ENCODE measurements at regions not wholly inside any gene's neighbourhood (a gene's known extent, or its start where the extent isn't known, plus 50 kb on each side); places are given as distances from the start of the nearest gene placed in this dataset.

GRCh38 chr12:131380965-131381705, 329.8 kb upstream of the SFSWAP start:
- no peaks in the 10 kb centered on the region for H3K27me3 ChIP-seq (ENCODE audit: insufficient read depth, poor library complexity, severe bottlenecking)
- TF ChIP-seq SPI1 (IDR thresholded peaks at IDR 0.05; ENCODE audit: borderline replicate concordance, low read depth), result no peak
- TF ChIP-seq CTCF (IDR thresholded peaks at IDR 0.05; ENCODE audit: insufficient read depth, low read length), result no peak
- TF ChIP-seq, protein P1, sequence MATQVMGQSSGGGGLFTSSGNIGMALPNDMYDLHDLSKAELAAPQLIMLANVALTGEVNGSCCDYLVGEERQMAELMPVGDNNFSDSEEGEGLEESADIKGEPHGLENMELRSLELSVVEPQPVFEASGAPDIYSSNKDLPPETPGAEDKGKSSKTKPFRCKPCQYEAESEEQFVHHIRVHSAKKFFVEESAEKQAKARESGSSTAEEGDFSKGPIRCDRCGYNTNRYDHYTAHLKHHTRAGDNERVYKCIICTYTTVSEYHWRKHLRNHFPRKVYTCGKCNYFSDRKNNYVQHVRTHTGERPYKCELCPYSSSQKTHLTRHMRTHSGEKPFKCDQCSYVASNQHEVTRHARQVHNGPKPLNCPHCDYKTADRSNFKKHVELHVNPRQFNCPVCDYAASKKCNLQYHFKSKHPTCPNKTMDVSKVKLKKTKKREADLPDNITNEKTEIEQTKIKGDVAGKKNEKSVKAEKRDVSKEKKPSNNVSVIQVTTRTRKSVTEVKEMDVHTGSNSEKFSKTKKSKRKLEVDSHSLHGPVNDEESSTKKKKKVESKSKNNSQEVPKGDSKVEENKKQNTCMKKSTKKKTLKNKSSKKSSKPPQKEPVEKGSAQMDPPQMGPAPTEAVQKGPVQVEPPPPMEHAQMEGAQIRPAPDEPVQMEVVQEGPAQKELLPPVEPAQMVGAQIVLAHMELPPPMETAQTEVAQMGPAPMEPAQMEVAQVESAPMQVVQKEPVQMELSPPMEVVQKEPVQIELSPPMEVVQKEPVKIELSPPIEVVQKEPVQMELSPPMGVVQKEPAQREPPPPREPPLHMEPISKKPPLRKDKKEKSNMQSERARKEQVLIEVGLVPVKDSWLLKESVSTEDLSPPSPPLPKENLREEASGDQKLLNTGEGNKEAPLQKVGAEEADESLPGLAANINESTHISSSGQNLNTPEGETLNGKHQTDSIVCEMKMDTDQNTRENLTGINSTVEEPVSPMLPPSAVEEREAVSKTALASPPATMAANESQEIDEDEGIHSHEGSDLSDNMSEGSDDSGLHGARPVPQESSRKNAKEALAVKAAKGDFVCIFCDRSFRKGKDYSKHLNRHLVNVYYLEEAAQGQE (IDR thresholded peaks at IDR 0.05; ENCODE audit: insufficient replicate concordance, low read depth), result no peak
- no peak for TF ChIP-seq POLR2AphosphoS5 (IDR thresholded peaks at IDR 0.05; ENCODE audit: low read depth)
- TF ChIP-seq GABPA (IDR thresholded peaks at IDR 0.05; ENCODE audit: low read depth), result no peak
- DNase-seq (ENCODE audit: low read depth in 1 of 2, low spot score in 1 of 2), result no peak
- H3K4me3 ChIP-seq (replicated peaks; ENCODE audit: insufficient read depth, low read length), result no peak overlapping the region
- no peak overlapping the region for H3K27ac ChIP-seq (replicated peaks)

GRCh38 chr12:131381716-131382430, 329.0 kb upstream of the SFSWAP start:
- no peak overlapping the region for H3K27ac ChIP-seq (replicated peaks)
- TF ChIP-seq POLR2AphosphoS5 (IDR thresholded peaks at IDR 0.05; ENCODE audit: low read depth) (no peak), SPI1 (IDR thresholded peaks at IDR 0.05; ENCODE audit: borderline replicate concordance, low read depth) (no peak), CTCF (IDR thresholded peaks at IDR 0.05; ENCODE audit: insufficient read depth, low read length) (no peak), GABPA (IDR thresholded peaks at IDR 0.05; ENCODE audit: low read depth) (no peak)
- TF ChIP-seq, protein P1 (IDR thresholded peaks at IDR 0.05; ENCODE audit: insufficient replicate concordance, low read depth), result no peak
- H3K4me3 ChIP-seq (replicated peaks; ENCODE audit: insufficient read depth, low read length), result no peak overlapping the region
- DNase-seq (ENCODE audit: low read depth in 1 of 2, low spot score in 1 of 2), result no peak
- H3K27me3 ChIP-seq (ENCODE audit: insufficient read depth, poor library complexity, severe bottlenecking), result no peaks in the 10 kb centered on the region

DNA sequence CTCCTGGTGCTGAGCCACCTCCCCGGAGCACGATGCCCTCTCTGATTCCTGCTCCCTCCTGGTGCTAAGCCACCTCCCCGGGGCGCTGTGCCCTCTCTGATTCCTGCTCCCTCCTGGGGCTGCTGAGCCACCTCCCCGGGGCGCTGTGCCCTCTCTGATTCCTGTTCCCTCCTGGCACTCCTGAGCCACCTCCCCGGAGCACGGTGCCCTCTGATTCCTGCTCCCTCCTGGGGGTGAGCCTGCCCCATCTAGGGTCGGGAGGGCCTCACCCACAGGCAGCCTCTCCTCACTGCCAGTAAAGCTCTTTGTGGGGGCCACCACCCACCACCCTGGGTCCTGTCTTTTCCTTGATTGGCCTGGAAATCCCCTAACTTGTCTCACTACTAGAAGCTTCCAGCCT, 327.6 kb upstream of the SFSWAP start:
- no peak overlapping the region for H3K4me3 ChIP-seq (replicated peaks; ENCODE audit: insufficient read depth, low read length)
- H3K27ac ChIP-seq (replicated peaks), result no peak overlapping the region
- no peak for DNase-seq (ENCODE audit: low read depth in 1 of 2, low spot score in 1 of 2)
- H3K27me3 ChIP-seq (ENCODE audit: insufficient read depth, poor library complexity, severe bottlenecking), result no peaks in the 10 kb centered on the region
- TF ChIP-seq CTCF (IDR thresholded peaks at IDR 0.05; ENCODE audit: insufficient read depth, low read length) (no peak), SPI1 (IDR thresholded peaks at IDR 0.05; ENCODE audit: borderline replicate concordance, low read depth) (no peak), GABPA (IDR thresholded peaks at IDR 0.05; ENCODE audit: low read depth) (no peak), POLR2AphosphoS5 (IDR thresholded peaks at IDR 0.05; ENCODE audit: low read depth) (no peak)
- TF ChIP-seq, protein P1 (IDR thresholded peaks at IDR 0.05; ENCODE audit: insufficient replicate concordance, low read depth), result no peak
